H54 (cell line): ENCODE measurements at regions not wholly inside any gene's neighbourhood (a gene's known extent, or its start where the extent isn't known, plus 50 kb on each side); places are given as distances from the start of the nearest gene placed in this dataset.

Source experiments
- DNase-seq: peaks from one replicate; pipeline ENCODE4 v3.0.0; 2011; ENCODE audit warnings: low spot score, mixed read lengths; ENCODE audit not compliant: insufficient read length
- FAIRE-seq: peaks from 3 replicates; lab custom pipeline; 2011; peaks lifted over from hg19 to GRCh38; lab: Jason Lieb, UNC
- POLR2A ChIP-seq: IDR thresholded peaks from 2 replicates; pipeline ENCODE4 v1.6.1; 2011; ENCODE audit warnings: low read depth, mild to moderate bottlenecking, low read length

DNA sequence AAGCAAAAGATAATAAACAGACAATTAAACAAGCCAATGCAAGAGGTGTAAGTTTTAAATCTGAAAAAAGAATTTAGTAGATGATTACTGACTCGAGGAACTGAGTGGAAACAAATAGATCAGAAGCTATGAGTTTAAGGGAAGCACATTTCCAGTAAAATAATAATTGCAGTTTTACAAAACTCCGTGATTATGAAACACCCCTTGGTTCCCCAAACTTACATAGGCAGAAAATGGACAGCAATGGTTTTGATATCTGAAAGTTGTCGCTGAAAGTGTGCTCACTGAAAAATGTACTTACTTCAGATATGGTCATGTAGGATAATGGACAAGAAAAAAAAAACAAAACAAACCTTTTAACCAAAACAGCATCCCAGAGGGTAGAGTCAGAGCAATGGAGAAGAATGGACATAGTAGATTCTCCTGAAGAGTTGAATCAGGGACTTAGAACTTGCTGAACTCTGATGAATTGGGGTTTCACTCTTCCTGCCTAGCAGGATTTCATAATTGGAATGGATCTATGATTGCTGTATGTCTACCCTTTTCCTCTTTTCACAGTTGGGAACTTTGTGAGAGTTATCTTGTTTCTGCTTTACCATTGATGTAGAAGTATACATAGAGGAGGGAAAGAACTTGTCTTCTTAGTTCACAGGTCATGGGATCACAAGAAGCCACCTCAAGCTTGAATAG lies 305.6 kb upstream of the ZEB2 start:
- FAIRE-seq (no peak), DNase-seq (no peak)
- TF ChIP-seq POLR2A = no peak

DNA sequence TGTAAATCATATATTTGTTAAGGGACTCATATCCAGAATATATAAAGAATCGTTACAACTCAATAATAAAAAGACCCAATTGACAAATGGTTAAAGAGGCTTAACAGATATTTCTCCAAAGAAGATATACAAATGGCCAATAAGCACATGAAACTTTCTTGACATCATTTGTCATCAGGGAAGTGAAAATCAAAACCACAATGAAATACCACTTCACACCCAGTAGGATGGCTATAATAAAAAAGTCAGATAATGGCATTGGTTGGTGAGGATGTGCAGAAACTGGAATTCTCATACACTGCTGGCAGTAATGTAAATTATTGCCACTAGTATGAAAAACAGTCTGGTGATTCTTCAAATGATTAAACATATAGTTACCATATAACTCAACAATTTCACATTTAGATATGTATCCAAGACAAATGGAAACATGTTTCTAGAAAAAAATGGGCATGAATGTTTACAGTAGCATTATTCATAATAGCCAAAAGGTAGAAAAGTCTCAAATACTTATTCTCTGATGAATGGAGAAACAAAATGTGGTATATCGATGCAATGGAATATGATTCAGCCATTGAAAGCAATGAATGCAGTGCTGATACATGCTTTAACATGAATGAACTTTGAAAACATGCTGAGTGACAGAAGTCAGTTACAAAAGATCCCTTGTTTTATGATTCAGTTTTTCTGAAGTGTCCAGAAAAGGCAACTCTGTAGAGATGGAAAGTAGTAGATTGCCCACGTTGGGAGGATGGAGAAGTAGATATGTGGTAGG lies 304.6 kb upstream of the ZEB2 start:
- DNase-seq = no peak
- FAIRE-seq = no peak
- TF ChIP-seq POLR2A = no peak

DNA sequence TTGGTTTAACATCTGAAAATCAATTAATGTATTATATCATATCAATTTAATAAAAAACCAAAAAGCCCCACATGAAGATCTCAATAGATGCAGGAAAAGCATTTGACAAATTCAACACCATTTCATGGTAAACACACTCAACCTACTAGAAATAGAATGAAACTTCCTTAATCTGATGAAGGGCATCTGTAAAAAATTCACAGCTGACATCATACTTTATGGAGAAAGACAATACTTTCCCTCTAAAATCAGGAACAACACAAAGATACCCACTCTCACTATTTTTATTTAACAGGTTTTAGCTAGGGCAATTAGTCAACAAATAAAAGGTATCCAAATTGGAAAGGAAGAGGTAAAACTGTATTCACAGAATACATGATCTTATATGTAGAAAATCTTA lies 303.0 kb upstream of the ZEB2 start:
- no peak for DNase-seq
- no peak for TF ChIP-seq POLR2A
- no peak for FAIRE-seq

DNA sequence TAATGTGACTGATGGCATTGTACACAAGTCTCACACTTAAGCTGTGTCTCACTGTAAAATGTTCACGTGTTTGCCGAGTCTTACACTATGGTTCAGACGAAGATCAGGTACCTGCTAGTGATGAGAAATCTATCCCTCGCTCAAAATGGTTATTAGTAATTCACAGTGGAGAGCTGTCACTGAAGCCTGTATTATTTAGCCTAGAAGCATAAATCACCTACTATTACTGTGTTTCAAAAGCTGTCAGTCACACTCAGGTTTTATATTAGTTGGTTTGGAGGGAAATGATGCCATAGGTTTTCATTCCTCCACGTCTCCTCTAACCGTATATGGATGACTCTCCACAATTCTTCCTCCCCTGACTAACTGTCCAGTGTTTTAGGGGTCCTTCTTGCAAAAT lies 292.4 kb upstream of the ZEB2 start:
- FAIRE-seq (peak; percentile 71), DNase-seq (no peak)
- no peak for TF ChIP-seq POLR2A

DNA sequence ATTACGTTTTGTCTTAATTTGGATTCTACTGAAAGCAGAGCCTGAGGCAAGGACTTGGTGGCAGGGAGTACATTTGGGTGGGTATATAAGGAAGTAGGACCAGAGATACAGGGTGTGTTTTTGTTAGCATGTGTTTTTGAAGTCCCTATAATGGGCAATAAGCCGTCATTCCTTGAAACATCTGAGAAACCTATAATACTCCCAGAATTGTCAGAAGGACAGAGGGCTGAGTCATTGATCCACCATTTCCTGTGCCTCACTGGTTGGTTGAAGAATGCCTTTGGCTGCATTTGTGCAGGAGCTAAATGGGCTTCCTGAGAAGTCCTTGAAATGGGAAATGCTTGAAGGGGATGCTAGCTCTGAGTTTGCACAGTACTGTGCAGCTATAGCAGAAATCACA lies 281.8 kb upstream of the ZEB2 start:
- no peak for TF ChIP-seq POLR2A
- DNase-seq (peak; percentile 17), FAIRE-seq (peak; percentile 90)

- no peak for DNase-seq
- FAIRE-seq = no peak
- TF ChIP-seq POLR2A = no peak
Measured at GRCh38 chr2:144801325-144801724, 281.4 kb upstream of the ZEB2 start.

DNA sequence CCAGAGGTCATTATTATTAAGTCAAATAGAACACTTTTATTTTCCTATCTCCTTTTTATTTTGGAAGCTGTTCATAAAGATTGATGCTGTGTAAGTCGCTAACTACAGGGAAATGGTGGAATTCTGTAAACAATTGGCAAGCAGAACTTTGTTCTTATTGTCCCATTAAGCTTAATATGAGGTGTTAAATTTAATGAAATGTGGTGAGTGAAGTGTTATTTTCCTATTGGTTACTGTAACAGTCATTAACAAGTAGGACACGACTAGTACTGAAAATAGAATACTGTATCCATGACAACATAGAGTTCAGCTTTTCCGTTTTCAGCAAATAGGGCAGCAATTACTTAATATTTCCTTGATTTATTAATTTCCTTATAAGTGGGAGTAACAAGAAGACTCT lies 279.1 kb upstream of the ZEB2 start:
- TF ChIP-seq POLR2A = no peak
- FAIRE-seq = no peak
- no peak for DNase-seq

GRCh38 chr2:144798034-144798433 lies 278.1 kb upstream of the ZEB2 start:
- DNase-seq = no peak
- FAIRE-seq = peak; percentile 30
- no peak for TF ChIP-seq POLR2A

DNA sequence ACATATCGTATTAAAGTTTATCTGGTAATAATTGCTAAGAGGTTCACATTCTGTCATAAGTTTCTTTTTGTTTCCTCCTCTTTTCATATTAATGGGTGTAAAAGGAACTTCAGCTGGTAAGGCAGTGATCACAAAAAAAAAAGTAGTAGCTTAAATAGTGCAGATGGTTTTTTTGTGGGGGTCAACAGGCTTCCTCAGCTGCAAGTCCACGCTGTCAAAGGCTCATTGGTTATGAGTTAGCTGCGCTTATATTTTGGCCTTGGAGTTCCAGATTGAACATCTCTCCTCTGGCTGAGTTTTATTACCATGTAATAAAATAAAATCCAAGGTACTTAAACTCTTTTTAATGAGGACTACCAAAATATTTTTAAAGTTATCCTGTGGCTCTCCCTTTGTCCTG lies 277.0 kb upstream of the ZEB2 start:
- FAIRE-seq (no peak), DNase-seq (no peak)
- TF ChIP-seq POLR2A = no peak

DNA sequence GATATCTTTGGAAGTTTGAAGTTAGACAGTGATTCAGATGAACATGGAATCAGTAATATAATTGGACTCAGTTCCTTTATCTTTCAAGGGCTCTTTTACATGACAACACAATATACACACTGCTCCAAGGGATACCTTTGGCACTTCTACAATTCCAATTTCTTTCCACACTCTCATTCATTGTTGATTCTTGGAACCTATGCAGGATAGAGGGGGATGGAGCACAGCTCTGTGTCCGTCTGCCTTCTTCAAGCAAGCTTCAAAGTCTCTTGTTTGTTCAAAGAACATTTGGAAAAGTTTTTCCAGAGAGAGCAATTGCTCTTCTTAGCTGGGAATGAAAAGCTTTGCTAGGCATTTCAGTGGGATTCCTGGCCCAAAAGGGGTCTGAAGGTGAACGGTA lies 276.2 kb upstream of the ZEB2 start:
- DNase-seq (no peak), FAIRE-seq (no peak)
- no peak for TF ChIP-seq POLR2A

DNA sequence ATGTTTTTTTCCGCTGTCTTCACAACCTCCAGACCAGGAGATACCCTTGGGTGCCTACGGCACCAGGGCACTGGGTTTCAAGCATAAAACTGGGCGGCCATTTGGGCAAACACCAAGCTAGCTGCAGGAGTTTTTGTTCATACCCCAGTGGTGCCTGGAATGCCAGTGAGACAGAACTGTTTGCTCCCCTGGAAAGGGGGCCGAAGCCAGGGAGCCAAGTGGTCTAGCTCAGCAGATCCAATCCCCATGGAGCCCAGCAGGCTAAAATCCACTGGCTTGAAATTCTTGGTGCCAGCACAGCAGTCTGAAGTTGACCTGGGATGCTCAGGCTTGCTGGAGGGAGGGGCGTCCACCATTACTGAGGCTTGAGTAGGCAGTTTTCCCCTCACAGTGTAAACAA lies 265.3 kb upstream of the ZEB2 start:
- TF ChIP-seq POLR2A = no peak
- DNase-seq (no peak), FAIRE-seq (no peak)

- FAIRE-seq = no peak
- no peak for TF ChIP-seq POLR2A
- no peak for DNase-seq
Measured at GRCh38 chr2:144780983-144781382, 261.1 kb upstream of the ZEB2 start.

DNA sequence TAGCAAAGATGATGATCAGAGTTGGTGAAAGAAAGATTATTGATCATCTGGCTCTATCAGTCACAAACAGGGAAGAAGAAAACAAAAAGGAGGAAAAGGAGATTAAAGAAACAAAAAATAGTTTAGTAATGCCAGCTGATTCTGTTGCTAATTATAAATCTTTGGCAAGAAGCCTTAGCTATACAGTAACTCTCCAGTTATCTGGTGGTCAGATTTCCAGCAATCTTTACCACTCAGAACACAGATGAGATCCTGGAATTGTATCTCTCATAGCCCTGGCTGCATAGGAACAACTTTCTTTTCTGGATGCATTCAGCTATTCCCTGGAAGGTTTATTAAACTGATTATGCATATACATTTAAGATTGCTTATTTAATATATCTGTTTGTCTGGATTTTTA lies 256.8 kb upstream of the ZEB2 start:
- DNase-seq (no peak), FAIRE-seq (no peak)
- no peak for TF ChIP-seq POLR2A

DNA sequence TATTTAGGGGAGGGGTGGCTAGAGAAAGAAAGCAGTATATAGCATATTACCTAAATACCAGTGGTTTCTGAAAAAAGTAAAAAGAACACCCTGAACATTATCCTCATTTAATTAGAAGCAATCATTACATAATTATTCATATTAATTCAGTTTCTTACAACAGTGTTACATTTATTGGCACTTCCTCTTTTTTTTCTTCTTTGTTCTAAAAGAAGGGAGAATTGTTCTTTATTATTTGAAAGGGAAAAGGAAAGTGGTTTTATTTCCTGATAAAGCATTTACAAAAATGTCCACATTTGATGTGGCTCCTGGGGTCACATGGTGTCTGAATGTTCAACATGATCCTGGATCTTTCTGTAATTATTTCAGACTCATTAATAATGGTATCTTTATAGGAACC lies 254.9 kb upstream of the ZEB2 start:
- FAIRE-seq = no peak
- no peak for DNase-seq
- no peak for TF ChIP-seq POLR2A

- no peak for DNase-seq
- no peak for TF ChIP-seq POLR2A
- no peak for FAIRE-seq
Measured at GRCh38 chr2:144771348-144771747, 251.4 kb upstream of the ZEB2 start.
